Left ventricle myocardium inferior (tissue), 1 donor: ENCODE measurements at regions not wholly inside any gene's neighbourhood (a gene's known extent, or its start where the extent isn't known, plus 50 kb on each side); places are given as distances from the start of the nearest gene placed in this dataset.

Experiments
- DNase-seq: peaks from one replicate; pipeline ENCODE4 v3.0.0-alpha.2; 2020
- H3K27ac ChIP-seq: fragments of 200-600 bp; replicated peaks from 2 replicates; pipeline ENCODE4 v1.8.0; 2021
- H3K27me3 ChIP-seq: fragments of 200-600 bp; 2 replicates; pipeline ENCODE4 v1.8.0; 2021; ENCODE audit warnings: low read depth
- H3K36me3 ChIP-seq: fragments of 200-600 bp; 2 replicates; pipeline ENCODE4 v1.8.0; 2021
- H3K4me1 ChIP-seq: fragments of 200-600 bp; 2 replicates; pipeline ENCODE4 v1.8.0; 2021
- H3K4me3 ChIP-seq: fragments of 200-600 bp; 2 replicates; pipeline ENCODE4 v1.8.0; 2021; ENCODE audit warnings: mild to moderate bottlenecking, moderate library complexity
- H3K9me3 ChIP-seq: fragments of 200-600 bp; replicated peaks from 2 replicates; pipeline ENCODE4 v1.8.0; 2021
- intact Hi-C: fragments of 100-400 bp; cut with micrococcal nuclease; formaldehyde crosslinking; loops from one replicate; pipeline ENCODE4 v1.11.0; 2022
- TF ChIP-seq, protein P1 (sequence below): fragments of 200-600 bp; IDR thresholded peaks from 2 replicates; pipeline ENCODE4 v1.8.0; 2021; ENCODE audit warnings: antibody characterized with exemption, mild to moderate bottlenecking, borderline replicate concordance
- donor health status: DM: no; HTN: yes; CAD: no; lungs with severe emphysema.

DNA sequence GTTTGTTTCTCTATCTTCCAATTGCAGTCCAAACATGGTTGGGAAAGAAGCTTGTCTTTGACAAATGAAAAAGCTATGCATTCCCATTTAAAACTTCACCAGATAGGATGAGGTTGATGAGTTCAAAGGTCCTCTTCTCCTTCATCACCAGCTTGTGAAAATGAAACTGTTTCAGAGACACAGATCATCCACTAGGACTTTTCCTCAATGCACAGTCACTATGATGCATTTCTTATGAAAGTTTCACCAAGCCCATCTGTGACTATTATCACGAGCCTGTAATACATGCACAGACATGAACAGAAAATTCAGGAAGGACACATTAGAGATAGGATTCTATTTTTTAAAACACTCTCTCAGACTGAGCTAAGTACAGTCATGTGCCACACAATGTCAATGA is 644.4 kb downstream of the PLCL1 start:
- Histone ChIP-seq H3K36me3 (no peaks in the 10 kb centered on the region), H3K4me3 (no peak overlapping the region), H3K9me3 (peaks cover 5% of the 10 kb centered on the region), H3K27me3 (no peaks in the 10 kb centered on the region), H3K4me1 (no peaks in the 10 kb centered on the region), H3K27ac (no peak overlapping the region)
- intact Hi-C loops: no loop called here
- TF ChIP-seq, protein P1, sequence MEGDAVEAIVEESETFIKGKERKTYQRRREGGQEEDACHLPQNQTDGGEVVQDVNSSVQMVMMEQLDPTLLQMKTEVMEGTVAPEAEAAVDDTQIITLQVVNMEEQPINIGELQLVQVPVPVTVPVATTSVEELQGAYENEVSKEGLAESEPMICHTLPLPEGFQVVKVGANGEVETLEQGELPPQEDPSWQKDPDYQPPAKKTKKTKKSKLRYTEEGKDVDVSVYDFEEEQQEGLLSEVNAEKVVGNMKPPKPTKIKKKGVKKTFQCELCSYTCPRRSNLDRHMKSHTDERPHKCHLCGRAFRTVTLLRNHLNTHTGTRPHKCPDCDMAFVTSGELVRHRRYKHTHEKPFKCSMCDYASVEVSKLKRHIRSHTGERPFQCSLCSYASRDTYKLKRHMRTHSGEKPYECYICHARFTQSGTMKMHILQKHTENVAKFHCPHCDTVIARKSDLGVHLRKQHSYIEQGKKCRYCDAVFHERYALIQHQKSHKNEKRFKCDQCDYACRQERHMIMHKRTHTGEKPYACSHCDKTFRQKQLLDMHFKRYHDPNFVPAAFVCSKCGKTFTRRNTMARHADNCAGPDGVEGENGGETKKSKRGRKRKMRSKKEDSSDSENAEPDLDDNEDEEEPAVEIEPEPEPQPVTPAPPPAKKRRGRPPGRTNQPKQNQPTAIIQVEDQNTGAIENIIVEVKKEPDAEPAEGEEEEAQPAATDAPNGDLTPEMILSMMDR: no peak
- no peak for DNase-seq

DNA sequence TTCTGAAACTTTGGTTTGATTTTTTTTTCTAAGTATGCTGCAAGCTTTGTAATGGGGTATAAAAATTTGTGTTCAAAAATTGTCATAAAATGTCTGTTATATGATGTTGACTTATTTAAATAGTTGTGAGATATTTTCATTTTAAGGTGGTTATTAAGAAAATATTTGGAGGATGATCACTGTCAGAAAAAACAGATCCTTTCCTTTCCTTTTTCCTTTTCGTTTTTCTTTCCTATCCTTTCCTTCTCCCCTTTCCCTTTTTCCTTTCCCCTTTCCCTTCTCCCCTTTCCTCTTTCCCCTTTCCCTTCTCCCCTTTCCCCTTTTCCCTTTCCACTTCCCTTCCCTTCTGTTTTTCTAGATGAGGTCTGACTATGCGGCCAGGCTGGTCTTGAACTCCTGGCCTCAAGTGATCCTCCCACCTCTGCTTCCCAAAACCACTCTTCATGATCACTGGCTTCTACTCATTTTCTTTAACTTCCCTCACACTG is 640.5 kb downstream of the PLCL1 start:
- intact Hi-C loops: no loop called here
- H3K27me3 ChIP-seq: no peaks in the 10 kb centered on the region
- no peaks in the 10 kb centered on the region for H3K9me3 ChIP-seq
- H3K4me3 ChIP-seq: no peak overlapping the region
- no peak for DNase-seq
- H3K27ac ChIP-seq: no peak overlapping the region
- TF ChIP-seq, protein P1: no peak
- no peaks in the 10 kb centered on the region for H3K36me3 ChIP-seq
- no peaks in the 10 kb centered on the region for H3K4me1 ChIP-seq

DNA sequence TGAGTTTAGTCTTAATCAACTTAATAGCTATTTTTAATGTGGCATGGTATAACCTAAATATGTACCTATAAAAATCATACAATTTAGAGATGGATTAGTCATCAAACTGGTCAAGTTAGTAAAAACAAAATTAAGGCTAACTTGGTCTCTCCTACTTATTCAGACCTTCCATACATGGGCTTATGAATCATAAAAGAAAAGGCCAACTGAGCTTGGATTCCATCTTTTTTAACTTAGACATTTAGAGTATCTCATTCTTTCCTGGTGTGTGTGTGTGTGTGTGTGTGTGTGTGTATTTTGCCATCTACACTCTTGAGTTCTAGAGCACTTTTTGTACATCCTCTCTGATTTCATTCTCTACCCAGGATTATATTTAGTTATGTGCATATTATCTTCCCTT is 637.5 kb downstream of the PLCL1 start:
- Histone ChIP-seq H3K27me3 (no peaks in the 10 kb centered on the region), H3K9me3 (no peaks in the 10 kb centered on the region), H3K4me1 (no peaks in the 10 kb centered on the region), H3K27ac (no peak overlapping the region), H3K4me3 (no peak overlapping the region), H3K36me3 (no peaks in the 10 kb centered on the region)
- DNase-seq: no peak
- TF ChIP-seq, protein P1: no peak
- intact Hi-C loops: no loop called here

DNA sequence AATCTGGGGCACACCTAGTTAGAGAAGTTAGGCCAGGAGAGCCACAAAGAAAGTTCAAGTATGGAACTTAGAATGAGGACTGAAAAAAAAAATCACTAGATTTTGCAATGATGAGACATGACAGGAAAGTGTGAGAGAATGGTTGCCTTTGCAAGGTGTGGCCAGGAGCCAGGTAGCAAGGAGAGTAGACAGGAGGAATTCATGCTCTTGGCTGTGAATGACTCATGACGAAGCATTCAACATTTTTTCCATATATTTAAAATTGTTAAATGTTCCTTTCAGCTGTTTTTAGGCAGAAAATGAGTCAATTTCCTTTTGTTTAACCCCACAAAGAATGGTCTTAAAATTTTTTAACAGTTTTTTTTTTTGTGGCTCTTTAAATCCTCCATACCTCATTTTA is 636.9 kb downstream of the PLCL1 start:
- no peak for DNase-seq

DNA sequence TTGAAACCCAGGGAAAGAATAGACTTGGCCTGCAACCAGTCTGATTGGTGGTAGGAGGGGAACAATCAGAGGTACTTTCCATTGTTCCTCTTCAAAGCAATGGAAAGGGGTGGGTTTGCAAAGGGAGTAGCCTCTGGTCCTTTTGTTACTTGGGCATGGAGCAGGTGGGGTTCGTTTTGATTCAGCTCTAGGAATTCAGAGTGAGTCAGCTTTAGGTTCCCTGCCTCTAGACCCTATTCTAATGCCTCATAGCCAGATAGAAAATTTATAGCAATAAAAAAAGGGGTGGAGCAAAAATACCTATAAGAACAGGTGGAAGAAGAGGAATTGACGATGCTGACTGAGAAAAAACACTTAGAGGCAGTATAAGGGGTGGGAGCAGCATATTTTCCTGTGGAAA is 636.4 kb downstream of the PLCL1 start:
- Histone ChIP-seq H3K4me3 (no peak overlapping the region), H3K27me3 (no peaks in the 10 kb centered on the region), H3K27ac (no peak overlapping the region), H3K9me3 (no peaks in the 10 kb centered on the region), H3K36me3 (no peaks in the 10 kb centered on the region), H3K4me1 (no peaks in the 10 kb centered on the region)
- intact Hi-C loops: no loop called here
- no peak for DNase-seq
- TF ChIP-seq, protein P1: no peak

More for the DNA sequence above, 636.9 kb downstream of the PLCL1 start:
- no peaks in the 10 kb centered on the region for H3K9me3 ChIP-seq
- TF ChIP-seq, protein P1: no peak
- intact Hi-C loops: no loop called here
- H3K27ac ChIP-seq: no peak overlapping the region
- H3K36me3 ChIP-seq: no peaks in the 10 kb centered on the region
- no peaks in the 10 kb centered on the region for H3K27me3 ChIP-seq
- no peaks in the 10 kb centered on the region for H3K4me1 ChIP-seq
- no peak overlapping the region for H3K4me3 ChIP-seq

DNA sequence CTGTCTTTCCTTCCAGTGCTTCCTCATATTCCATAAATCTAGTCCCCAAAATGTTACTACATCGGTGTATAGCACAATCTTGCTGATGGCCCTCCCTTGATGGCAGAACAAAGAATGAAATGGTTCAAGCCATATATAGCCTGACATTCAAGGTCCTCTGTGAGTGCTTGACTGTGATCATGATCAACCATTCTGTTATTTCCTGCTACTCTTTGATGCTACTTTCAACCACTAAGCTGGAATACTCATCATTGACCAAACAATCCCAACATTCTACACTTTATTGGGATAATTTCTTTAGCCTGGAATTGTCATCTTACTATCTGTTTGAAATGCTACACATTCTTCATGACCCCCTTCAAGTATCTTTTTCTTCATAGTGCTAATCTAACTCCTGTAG is 633.9 kb downstream of the PLCL1 start:
- intact Hi-C loops: no loop called here

More for the DNA sequence above, 633.9 kb downstream of the PLCL1 start:
- Histone ChIP-seq H3K27ac (no peak overlapping the region), H3K27me3 (no peaks in the 10 kb centered on the region), H3K36me3 (no peaks in the 10 kb centered on the region), H3K4me1 (no peaks in the 10 kb centered on the region), H3K4me3 (no peak overlapping the region), H3K9me3 (no peaks in the 10 kb centered on the region)
- TF ChIP-seq, protein P1: no peak
- DNase-seq: no peak
